ENCODE measurements at regions not wholly inside any gene's neighbourhood (a gene's known extent, or its start where the extent isn't known, plus 50 kb on each side); places are given as distances from the start of the nearest gene placed in this dataset.
"Not testable (repeated sequence)": the region's sequence is repeated elsewhere in the genome, so short reads cannot be mapped to it uniquely, and the experiment has no call there.

GRCh38 chr2:159880729-159881128 is 82.7 kb upstream of the CD302 start:
- DNase-seq, result no peak

GRCh38 chr2:159879051-159879604 is 81.1 kb upstream of the CD302 start:
- peak; percentile 43 for DNase-seq

- no peak for DNase-seq
Measured at GRCh38 chr2:159875083-159875482, 77.1 kb upstream of the CD302 start.

- DNase-seq, result no peak
Measured at GRCh38 chr2:159873258-159873657, 75.2 kb upstream of the CD302 start.

GRCh38 chr2:159872353-159872752 is 74.3 kb upstream of the CD302 start:
- no peak for DNase-seq

GRCh38 chr2:159868598-159869159 is 70.7 kb upstream of the CD302 start:
- not testable (repeated sequence) for DNase-seq

- DNase-seq, result no peak
Measured at GRCh38 chr2:159867567-159868361, 69.8 kb upstream of the CD302 start.

- no peak for DNase-seq
Measured at GRCh38 chr2:159863526-159864160, 65.6 kb upstream of the CD302 start.

- no peak for DNase-seq
Measured at GRCh38 chr2:159860581-159861310, 62.7 kb upstream of the CD302 start.

GRCh38 chr2:159859583-159859982 is 61.6 kb upstream of the CD302 start:
- DNase-seq, result no peak

- no peak for DNase-seq
Measured at GRCh38 chr2:159856760-159857159, 58.8 kb upstream of the CD302 start.

GRCh38 chr2:159855557-159856061 is 57.6 kb upstream of the CD302 start:
- DNase-seq, result no peak

GRCh38 chr2:159855143-159855542 is 57.1 kb upstream of the CD302 start:
- no peak for DNase-seq

- no peak for DNase-seq
Measured at GRCh38 chr2:159854481-159854880, 56.5 kb upstream of the CD302 start.

- no peak for DNase-seq
Measured at GRCh38 chr2:159853101-159853500, 55.1 kb upstream of the CD302 start.

GRCh38 chr2:159851941-159852340 is 53.9 kb upstream of the CD302 start:
- DNase-seq, result no peak

GRCh38 chr2:159850789-159851188 is 52.8 kb upstream of the CD302 start:
- DNase-seq, result no peak

- DNase-seq, result no peak
Measured at GRCh38 chr2:159849160-159849813, 51.3 kb upstream of the CD302 start.

Measured in stimulated activated CD8-positive, alpha-beta memory T cell treated with anti-CD3 and anti-CD28 coated beads, Interleukin-4, amount 100 ng/mL, for 48 hours (primary cell).